Astrocyte (in vitro differentiated cells and primary cell): ENCODE measurements at regions not wholly inside any gene's neighbourhood (a gene's known extent, or its start where the extent isn't known, plus 50 kb on each side); places are given as distances from the start of the nearest gene placed in this dataset.

ENCODE experiments used
- DNase-seq: peaks from one replicate; pipeline ENCODE4 v3.0.0-alpha.2; 2010; ENCODE audit warnings: low read depth
- FAIRE-seq: peaks from 2 replicates; lab custom pipeline; 2011; peaks lifted over from hg19 to GRCh38; lab: Jason Lieb, UNC
- H2AFZ ChIP-seq: 2 replicates; pipeline ENCODE4 v1.6.0; 2012; ENCODE audit warnings: low read depth, low read length, inconsistent platforms
- H3K27ac ChIP-seq: 2 replicates; pipeline ENCODE4 v1.5.1; 2011; ENCODE audit warnings: low read depth, low read length, inconsistent platforms
- H3K27me3 ChIP-seq: 2 replicates; pipeline ENCODE4 v1.6.0; 2011; ENCODE audit warnings: low read length, inconsistent platforms; ENCODE audit not compliant: insufficient read depth
- H3K36me3 ChIP-seq: 2 replicates; pipeline ENCODE4 v1.5.1; 2011; ENCODE audit warnings: low read length, inconsistent platforms; ENCODE audit not compliant: insufficient read depth
- H3K4me1 ChIP-seq: 2 replicates; pipeline ENCODE4 v1.5.1; 2011; ENCODE audit warnings: low read length, inconsistent platforms; ENCODE audit not compliant: insufficient read depth
- H3K4me2 ChIP-seq: 2 replicates; pipeline ENCODE4 v1.6.0; 2012; ENCODE audit warnings: low read length, inconsistent platforms
- H3K4me3 ChIP-seq: 2 replicates; pipeline ENCODE4 v1.5.1; 2011; ENCODE audit warnings: low read depth, mild to moderate bottlenecking, low read length, inconsistent platforms; ENCODE audit not compliant: insufficient read depth
- H3K79me2 ChIP-seq: 2 replicates; pipeline ENCODE4 v1.6.0; 2012; ENCODE audit warnings: mild to moderate bottlenecking, low read length, inconsistent platforms; ENCODE audit not compliant: insufficient read depth
- H3K9ac ChIP-seq: 2 replicates; pipeline ENCODE4 v1.6.0; 2012; ENCODE audit warnings: mild to moderate bottlenecking, low read length, inconsistent platforms
- H3K9me3 ChIP-seq: 2 replicates; pipeline ENCODE4 v1.5.1; 2012; ENCODE audit warnings: low read depth, mild to moderate bottlenecking, low read length, inconsistent platforms; ENCODE audit not compliant: insufficient read depth
- H4K20me1 ChIP-seq: 2 replicates; pipeline ENCODE4 v1.6.0; 2012; ENCODE audit warnings: low read length, inconsistent platforms; ENCODE audit not compliant: insufficient read depth
- H3K27ac Mint-ChIP-seq: one replicate; pipeline ENCODE4 v1.8.0; 2021; ENCODE audit warnings: mild to moderate bottlenecking, mixed read lengths; ENCODE audit not compliant: unreplicated experiment
- H3K27me3 Mint-ChIP-seq: one replicate; pipeline ENCODE4 v1.8.0; 2021; ENCODE audit warnings: low read depth, mixed read lengths; ENCODE audit not compliant: unreplicated experiment
- H3K36me3 Mint-ChIP-seq: one replicate; pipeline ENCODE4 v1.8.0; 2021; ENCODE audit warnings: low read depth, mixed read lengths; ENCODE audit not compliant: unreplicated experiment
- H3K4me1 Mint-ChIP-seq: one replicate; pipeline ENCODE4 v1.8.0; 2021; ENCODE audit warnings: low read depth, mixed read lengths; ENCODE audit not compliant: unreplicated experiment
- H3K4me3 Mint-ChIP-seq: one replicate; pipeline ENCODE4 v1.8.0; 2021; ENCODE audit warnings: mild to moderate bottlenecking, moderate library complexity, mixed read lengths; ENCODE audit not compliant: unreplicated experiment
- H3K9me3 Mint-ChIP-seq: one replicate; pipeline ENCODE4 v1.8.0; 2021; ENCODE audit warnings: mild to moderate bottlenecking, mixed read lengths; ENCODE audit not compliant: unreplicated experiment
- EZH2 ChIP-seq: IDR thresholded peaks from 2 replicates; pipeline ENCODE4 v1.6.1; 2012; ENCODE audit warnings: mild to moderate bottlenecking, low read length, inconsistent platforms; ENCODE audit not compliant: insufficient read depth
- TF ChIP-seq, protein P1 (sequence below): IDR thresholded peaks from 2 replicates; pipeline ENCODE4 v1.5.1; 2011; ENCODE audit warnings: low read depth, mild to moderate bottlenecking, inconsistent platforms, low read length, moderate library complexity; ENCODE audit not compliant: insufficient read depth

DNA sequence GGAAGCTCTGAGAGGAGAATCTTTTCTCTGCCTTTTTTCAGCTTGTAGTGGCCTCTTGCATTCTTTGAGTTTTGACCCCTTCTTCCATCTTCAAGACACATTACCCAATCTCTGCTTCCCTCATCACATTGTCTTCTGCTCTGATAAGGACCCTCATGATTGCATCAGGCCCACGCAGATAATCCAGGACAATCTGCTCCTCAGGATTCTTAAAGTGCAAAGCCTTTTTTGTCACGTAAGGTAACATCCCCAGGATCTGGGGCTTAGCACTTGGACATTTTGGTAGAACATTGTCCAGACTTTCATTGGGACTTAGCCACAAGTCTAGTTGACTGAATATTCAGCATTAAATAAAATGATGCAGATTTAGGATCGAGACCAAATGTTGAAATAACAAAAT is 521.2 kb downstream of the RMST start:
- no peaks in the 10 kb centered on the region for H3K79me2 ChIP-seq
- Mint-ChIP-seq H3K36me3 (no peaks in the 10 kb centered on the region), H3K4me1 (no peaks in the 10 kb centered on the region), H3K9me3 (no peaks in the 10 kb centered on the region), H3K27me3 (peaks cover 4% of the 10 kb centered on the region), H3K27ac (no peak overlapping the region), H3K4me3 (no peak overlapping the region)
- H3K4me1 ChIP-seq = no peaks in the 10 kb centered on the region
- no peak overlapping the region for H3K27ac ChIP-seq
- H2AFZ ChIP-seq = no peak overlapping the region
- no peaks in the 10 kb centered on the region for H3K27me3 ChIP-seq
- no peaks in the 10 kb centered on the region for H3K36me3 ChIP-seq
- FAIRE-seq = no peak
- no peak for DNase-seq
- no peaks in the 10 kb centered on the region for H4K20me1 ChIP-seq
- H3K4me3 ChIP-seq = no peak overlapping the region
- H3K9me3 ChIP-seq = no peaks in the 10 kb centered on the region
- TF ChIP-seq EZH2 = no peak
- TF ChIP-seq, protein P1, sequence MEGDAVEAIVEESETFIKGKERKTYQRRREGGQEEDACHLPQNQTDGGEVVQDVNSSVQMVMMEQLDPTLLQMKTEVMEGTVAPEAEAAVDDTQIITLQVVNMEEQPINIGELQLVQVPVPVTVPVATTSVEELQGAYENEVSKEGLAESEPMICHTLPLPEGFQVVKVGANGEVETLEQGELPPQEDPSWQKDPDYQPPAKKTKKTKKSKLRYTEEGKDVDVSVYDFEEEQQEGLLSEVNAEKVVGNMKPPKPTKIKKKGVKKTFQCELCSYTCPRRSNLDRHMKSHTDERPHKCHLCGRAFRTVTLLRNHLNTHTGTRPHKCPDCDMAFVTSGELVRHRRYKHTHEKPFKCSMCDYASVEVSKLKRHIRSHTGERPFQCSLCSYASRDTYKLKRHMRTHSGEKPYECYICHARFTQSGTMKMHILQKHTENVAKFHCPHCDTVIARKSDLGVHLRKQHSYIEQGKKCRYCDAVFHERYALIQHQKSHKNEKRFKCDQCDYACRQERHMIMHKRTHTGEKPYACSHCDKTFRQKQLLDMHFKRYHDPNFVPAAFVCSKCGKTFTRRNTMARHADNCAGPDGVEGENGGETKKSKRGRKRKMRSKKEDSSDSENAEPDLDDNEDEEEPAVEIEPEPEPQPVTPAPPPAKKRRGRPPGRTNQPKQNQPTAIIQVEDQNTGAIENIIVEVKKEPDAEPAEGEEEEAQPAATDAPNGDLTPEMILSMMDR = no peak
- H3K9ac ChIP-seq = no peak overlapping the region
- H3K4me2 ChIP-seq = no peak overlapping the region

DNA sequence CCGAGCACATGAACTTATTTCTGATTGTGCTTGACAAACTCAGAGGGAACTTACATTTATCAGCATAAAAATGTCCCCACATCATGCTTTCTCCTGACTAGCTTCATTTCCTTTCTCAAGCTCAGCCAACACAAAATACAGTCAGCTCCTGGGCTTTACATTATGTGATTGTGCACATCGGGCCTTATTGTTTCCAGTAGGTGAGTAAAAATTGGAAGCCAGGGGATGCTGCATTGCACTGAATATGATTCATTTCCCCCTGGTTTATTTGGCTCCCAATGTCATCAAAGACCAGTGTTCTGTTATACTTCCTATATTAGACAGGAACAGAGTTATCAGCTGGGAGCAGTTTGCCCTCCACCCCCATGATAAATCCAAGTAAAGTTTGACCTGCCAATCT is 521.8 kb downstream of the RMST start:
- Histone ChIP-seq H3K4me1 (no peaks in the 10 kb centered on the region), H2AFZ (no peak overlapping the region), H3K4me2 (no peak overlapping the region), H3K4me3 (no peak overlapping the region), H3K9me3 (no peaks in the 10 kb centered on the region), H3K27ac (no peak overlapping the region), H4K20me1 (no peaks in the 10 kb centered on the region), H3K9ac (no peak overlapping the region), H3K79me2 (no peaks in the 10 kb centered on the region), H3K36me3 (no peaks in the 10 kb centered on the region), H3K27me3 (no peaks in the 10 kb centered on the region)
- Mint-ChIP-seq H3K27me3 (peaks cover 4% of the 10 kb centered on the region), H3K9me3 (no peaks in the 10 kb centered on the region), H3K36me3 (no peaks in the 10 kb centered on the region), H3K4me3 (no peak overlapping the region), H3K4me1 (no peaks in the 10 kb centered on the region), H3K27ac (no peak overlapping the region)
- DNase-seq (no peak), FAIRE-seq (no peak)
- TF ChIP-seq, protein P1 = no peak
- no peak for TF ChIP-seq EZH2

DNA sequence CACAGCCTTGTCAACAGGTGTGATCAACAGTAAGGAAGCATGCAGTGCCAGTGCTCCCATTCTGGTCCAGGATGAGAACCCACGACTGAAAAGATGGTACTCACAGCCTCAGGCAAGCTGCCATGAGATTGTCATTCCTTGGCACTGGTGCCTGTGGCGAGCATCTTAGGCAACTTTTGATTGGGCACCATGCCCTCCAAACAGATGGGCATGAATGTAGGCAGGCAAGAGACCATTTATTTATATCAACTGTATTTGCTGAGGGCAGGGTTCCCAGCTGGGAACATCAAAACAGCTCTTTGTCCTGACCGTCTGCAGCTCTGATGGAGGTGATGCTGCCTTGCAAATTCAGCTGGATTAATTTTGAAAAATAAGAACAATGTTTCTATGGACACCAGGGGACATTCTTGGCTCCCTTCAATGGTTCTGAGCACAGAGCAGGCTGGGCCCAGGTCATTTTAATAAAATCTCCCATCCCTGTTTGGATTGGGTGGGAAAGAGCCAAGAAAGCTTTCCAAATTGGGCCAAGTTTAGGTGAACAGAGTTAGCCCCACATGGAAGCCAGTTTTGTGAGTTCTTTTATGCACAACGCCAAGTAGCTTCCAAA is 522.5 kb downstream of the RMST start:
- H3K4me2 ChIP-seq = no peak overlapping the region
- TF ChIP-seq, protein P1 = no peak
- TF ChIP-seq EZH2 = no peak
- no peak overlapping the region for H3K9ac ChIP-seq
- no peaks in the 10 kb centered on the region for H4K20me1 ChIP-seq
- no peak overlapping the region for H2AFZ ChIP-seq
- H3K27ac ChIP-seq = no peak overlapping the region
- no peaks in the 10 kb centered on the region for H3K4me1 Mint-ChIP-seq
- H3K36me3 Mint-ChIP-seq = no peaks in the 10 kb centered on the region
- H3K9me3 ChIP-seq = no peaks in the 10 kb centered on the region
- peaks cover 4% of the 10 kb centered on the region for H3K27me3 Mint-ChIP-seq
- FAIRE-seq (no peak), DNase-seq (no peak)
- H3K4me1 ChIP-seq = no peaks in the 10 kb centered on the region
- no peak overlapping the region for H3K4me3 Mint-ChIP-seq
- no peaks in the 10 kb centered on the region for H3K9me3 Mint-ChIP-seq
- H3K27me3 ChIP-seq = no peaks in the 10 kb centered on the region
- no peaks in the 10 kb centered on the region for H3K36me3 ChIP-seq
- H3K27ac Mint-ChIP-seq = no peak overlapping the region
- no peak overlapping the region for H3K4me3 ChIP-seq
- no peaks in the 10 kb centered on the region for H3K79me2 ChIP-seq
